Esophagus muscularis mucosa (tissue), 2 donors: ENCODE measurements at regions not wholly inside any gene's neighbourhood (a gene's known extent, or its start where the extent isn't known, plus 50 kb on each side); places are given as distances from the start of the nearest gene placed in this dataset.

Source experiments
- POLR2A ChIP-seq: fragments of 450-650 bp; IDR thresholded peaks from one replicate; pipeline ENCODE4 v1.6.1; 2017; ENCODE audit warnings: antibody characterized with exemption, moderate library complexity, mild to moderate bottlenecking, low read depth
- POLR2AphosphoS5 ChIP-seq, 2 donors: sonication (generic); formaldehyde crosslinking; IDR thresholded peaks; one replicate each; pipeline ENCODE4 v1.6.1; 2017; ENCODE audit warnings: antibody characterized with exemption in 2 of 2

DNA sequence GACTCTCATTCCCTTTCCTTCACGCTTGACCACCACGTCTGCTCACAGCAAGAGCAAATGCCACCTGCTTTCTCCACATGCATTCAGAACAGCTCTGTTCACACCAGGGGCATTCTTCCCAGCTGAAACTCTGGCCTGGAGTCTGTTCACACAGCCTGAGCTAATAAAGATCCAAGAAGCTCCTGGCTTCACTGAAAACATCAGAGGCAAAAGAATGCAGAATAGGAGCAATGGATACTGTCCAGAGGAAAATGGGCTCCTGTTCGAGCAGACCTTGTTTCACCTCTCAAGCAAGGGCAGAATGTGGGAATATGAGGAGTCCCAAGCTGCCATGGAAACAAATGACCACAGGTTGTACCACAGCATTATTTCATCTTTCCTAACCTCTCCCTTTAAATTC is 402.7 kb upstream of the TNC start:
- TF ChIP-seq POLR2A (no peak), POLR2AphosphoS5 (IDR thresholded peaks at IDR 0.05) (no peak)
